D721Med (cell line): ENCODE measurements at regions not wholly inside any gene's neighbourhood (a gene's known extent, or its start where the extent isn't known, plus 50 kb on each side); places are given as distances from the start of the nearest gene placed in this dataset.
"Not testable (repeated sequence)": the region's sequence is repeated elsewhere in the genome, so short reads cannot be mapped to it uniquely, and the experiment has no call there.

Experiments used
- DNase-seq: peaks from one replicate; pipeline ENCODE4 v3.0.0; 2011; ENCODE audit warnings: low spot score; ENCODE audit not compliant: insufficient read length
- FAIRE-seq: peaks from 2 replicates; lab custom pipeline; 2011; peaks lifted over from hg19 to GRCh38; lab: Jason Lieb, UNC
- CTCF ChIP-seq: IDR thresholded peaks from 2 replicates; pipeline ENCODE4 v1.5.1; 2012; ENCODE audit warnings: mild to moderate bottlenecking, control low read depth; ENCODE audit not compliant: insufficient read depth; ENCODE audit errors: missing control alignments

GRCh38 chr12:131222329-131223139 lies 268.8 kb downstream of the ADGRD1 start:
- TF ChIP-seq CTCF, result no peak
- FAIRE-seq, result no peak
- no peak for DNase-seq

- FAIRE-seq, result no peak
- TF ChIP-seq CTCF, result no peak
- DNase-seq, result no peak
These were observed 269.6 kb downstream of the ADGRD1 start for GRCh38 chr12:131223171-131223761.

GRCh38 chr12:131223791-131224225 lies 270.1 kb downstream of the ADGRD1 start:
- DNase-seq (no peak), FAIRE-seq (no peak)
- no peak for TF ChIP-seq CTCF

- DNase-seq, FAIRE-seq: not testable (repeated sequence)
These were observed 270.7 kb downstream of the ADGRD1 start for GRCh38 chr12:131224226-131225065.

- not testable (repeated sequence) for DNase-seq, FAIRE-seq
These were observed 271.3 kb downstream of the ADGRD1 start for GRCh38 chr12:131225066-131225380.

GRCh38 chr12:131226345-131227265 lies 272.9 kb downstream of the ADGRD1 start:
- TF ChIP-seq CTCF, result no peak
- FAIRE-seq (no peak), DNase-seq (no peak)

GRCh38 chr12:131227641-131228040 lies 273.9 kb downstream of the ADGRD1 start:
- not testable (repeated sequence) for DNase-seq, FAIRE-seq

- not testable (repeated sequence) for FAIRE-seq, DNase-seq
These were observed 275.3 kb downstream of the ADGRD1 start for GRCh38 chr12:131229079-131229425.
